GM06990 (cell line): ENCODE measurements at regions not wholly inside any gene's neighbourhood (a gene's known extent, or its start where the extent isn't known, plus 50 kb on each side); places are given as distances from the start of the nearest gene placed in this dataset.

Source experiments
- DNase-seq: peaks from one replicate; pipeline ENCODE4 v3.0.0-alpha.2; 2011; ENCODE audit not compliant: insufficient read length; ENCODE audit errors: extremely low read depth
- H3K27me3 ChIP-seq: replicated peaks from 2 replicates; pipeline ENCODE4 v1.6.0; 2011; ENCODE audit warnings: low read length; ENCODE audit not compliant: control insufficient read depth, insufficient read depth
- H3K36me3 ChIP-seq: 2 replicates; pipeline ENCODE4 v1.5.1; 2011; ENCODE audit warnings: low read length; ENCODE audit not compliant: control insufficient read depth, insufficient read depth
- H3K4me3 ChIP-seq: replicated peaks from 2 replicates; pipeline ENCODE4 v1.5.1; 2011; ENCODE audit warnings: low read depth, mild to moderate bottlenecking, control low read depth, low read length
- CTCF ChIP-seq: IDR thresholded peaks from 2 replicates; pipeline ENCODE4 v1.5.1; 2011; ENCODE audit warnings: low read length, control low read depth, mild to moderate bottlenecking, inconsistent platforms; ENCODE audit not compliant: insufficient read depth, poor library complexity, severe bottlenecking

- no peaks in the 10 kb centered on the region for H3K27me3 ChIP-seq
- no peaks in the 10 kb centered on the region for H3K36me3 ChIP-seq
- no peak overlapping the region for H3K4me3 ChIP-seq
- DNase-seq, result no peak
- no peak for TF ChIP-seq CTCF
These were observed 80.0 kb downstream of the CENPW start for GRCh38 chr6:126419901-126420300.

GRCh38 chr6:126422912-126423311 is 83.0 kb downstream of the CENPW start:
- no peak for TF ChIP-seq CTCF
- DNase-seq, result no peak
- no peaks in the 10 kb centered on the region for H3K36me3 ChIP-seq
- no peak overlapping the region for H3K4me3 ChIP-seq
- no peaks in the 10 kb centered on the region for H3K27me3 ChIP-seq

GRCh38 chr6:126427713-126428112 is 87.8 kb downstream of the CENPW start:
- no peak overlapping the region for H3K4me3 ChIP-seq
- no peak for TF ChIP-seq CTCF
- no peaks in the 10 kb centered on the region for H3K27me3 ChIP-seq
- no peaks in the 10 kb centered on the region for H3K36me3 ChIP-seq
- no peak for DNase-seq

- no peak for DNase-seq
- Histone ChIP-seq H3K27me3 (no peaks in the 10 kb centered on the region), H3K4me3 (no peak overlapping the region), H3K36me3 (no peaks in the 10 kb centered on the region)
- TF ChIP-seq CTCF, result no peak
These were observed 90.0 kb downstream of the CENPW start for GRCh38 chr6:126429866-126430265.

- H3K4me3 ChIP-seq, result no peak overlapping the region
- no peak for DNase-seq
- TF ChIP-seq CTCF, result no peak
- no peaks in the 10 kb centered on the region for H3K36me3 ChIP-seq
- H3K27me3 ChIP-seq, result no peaks in the 10 kb centered on the region
These were observed 92.6 kb downstream of the CENPW start for GRCh38 chr6:126432564-126432963.

GRCh38 chr6:126433927-126434326 is 94.0 kb downstream of the CENPW start:
- Histone ChIP-seq H3K36me3 (no peaks in the 10 kb centered on the region), H3K4me3 (no peak overlapping the region), H3K27me3 (no peaks in the 10 kb centered on the region)
- TF ChIP-seq CTCF, result no peak
- no peak for DNase-seq
